Cardiac muscle cell (in vitro differentiated cells and primary cell): ENCODE measurements at regions not wholly inside any gene's neighbourhood (a gene's known extent, or its start where the extent isn't known, plus 50 kb on each side); places are given as distances from the start of the nearest gene placed in this dataset.

Source experiments
- DNase-seq, 2 donors: peaks; one replicate each; pipeline versions ENCODE4 v3.0.0 to v3.0.0-alpha.2; 2010 to 2017; ENCODE audit warnings: low read depth in 1 of 2, low spot score in 1 of 2
- H3K27ac ChIP-seq: fragments of 200-600 bp; sonication (generic); 2 replicates; pipeline ENCODE4 v1.5.1; 2016
- H3K27me3 ChIP-seq: fragments of 200-600 bp; sonication (generic); 2 replicates; pipeline ENCODE4 v1.6.0; 2016; ENCODE audit warnings: control low read depth
- H3K36me3 ChIP-seq: fragments of 200-600 bp; sonication (generic); 2 replicates; pipeline ENCODE4 v1.5.1; 2016; ENCODE audit warnings: control low read depth
- H3K4me1 ChIP-seq: fragments of 200-600 bp; sonication (generic); 2 replicates; pipeline ENCODE4 v1.8.1; 2017; ENCODE audit warnings: low read depth, mild to moderate bottlenecking, mixed run types
- H3K4me3 ChIP-seq: fragments of 200-600 bp; sonication (generic); 2 replicates; pipeline ENCODE4 v1.5.1; 2016; ENCODE audit warnings: mild to moderate bottlenecking
- H3K9me3 ChIP-seq: fragments of 200-600 bp; sonication (generic); 2 replicates; pipeline ENCODE4 v1.5.1; 2017; ENCODE audit warnings: low read depth, mild to moderate bottlenecking, control low read depth
- CTCF ChIP-seq: IDR thresholded peaks from 2 replicates; pipeline ENCODE4 v1.5.1; 2012; ENCODE audit warnings: low read depth, mild to moderate bottlenecking, low read length

GRCh38 chr13:76489274-76489673 lies 396.9 kb downstream of the KCTD12 start:
- no peaks in the 10 kb centered on the region for H3K36me3 ChIP-seq
- DNase-seq: no peak
- H3K9me3 ChIP-seq: no peaks in the 10 kb centered on the region
- no peak overlapping the region for H3K4me3 ChIP-seq
- peaks cover 7% of the 10 kb centered on the region for H3K27me3 ChIP-seq
- H3K4me1 ChIP-seq: peaks cover 10% of the 10 kb centered on the region
- no peak overlapping the region for H3K27ac ChIP-seq
- no peak for TF ChIP-seq CTCF

- H3K36me3 ChIP-seq: no peaks in the 10 kb centered on the region
- H3K4me3 ChIP-seq: no peak overlapping the region
- no peaks in the 10 kb centered on the region for H3K9me3 ChIP-seq
- no peaks in the 10 kb centered on the region for H3K27me3 ChIP-seq
- H3K4me1 ChIP-seq: peaks cover under 1% of the 10 kb centered on the region
- DNase-seq: no peak
- TF ChIP-seq CTCF: no peak
- H3K27ac ChIP-seq: no peak overlapping the region
These were observed 404.5 kb downstream of the KCTD12 start for GRCh38 chr13:76481738-76482137.

GRCh38 chr13:76474966-76475365 lies 411.2 kb downstream of the KCTD12 start:
- Histone ChIP-seq H3K27ac (no peak overlapping the region), H3K27me3 (no peaks in the 10 kb centered on the region), H3K9me3 (no peaks in the 10 kb centered on the region), H3K36me3 (no peaks in the 10 kb centered on the region), H3K4me3 (no peak overlapping the region), H3K4me1 (peaks cover 26% of the 10 kb centered on the region)
- no peak for TF ChIP-seq CTCF
- DNase-seq: no peak

- no peaks in the 10 kb centered on the region for H3K9me3 ChIP-seq
- H3K27ac ChIP-seq: no peak overlapping the region
- no peaks in the 10 kb centered on the region for H3K27me3 ChIP-seq
- H3K4me1 ChIP-seq: peaks cover 26% of the 10 kb centered on the region
- peak in 1 of 2 donors; percentile 49 for DNase-seq
- no peaks in the 10 kb centered on the region for H3K36me3 ChIP-seq
- no peak for TF ChIP-seq CTCF
- no peak overlapping the region for H3K4me3 ChIP-seq
These were observed 411.8 kb downstream of the KCTD12 start for GRCh38 chr13:76474356-76474755.

GRCh38 chr13:76473552-76474134 lies 412.6 kb downstream of the KCTD12 start:
- TF ChIP-seq CTCF: peak; percentile 74
- H3K4me1 ChIP-seq: peaks cover 26% of the 10 kb centered on the region
- H3K27ac ChIP-seq: no peak overlapping the region
- H3K9me3 ChIP-seq: no peaks in the 10 kb centered on the region
- no peaks in the 10 kb centered on the region for H3K36me3 ChIP-seq
- no peaks in the 10 kb centered on the region for H3K27me3 ChIP-seq
- no peak overlapping the region for H3K4me3 ChIP-seq
- peak; percentile 88 to 89 for DNase-seq
